ENCODE measurements at regions not wholly inside any gene's neighbourhood (a gene's known extent, or its start where the extent isn't known, plus 50 kb on each side); places are given as distances from the start of the nearest gene placed in this dataset.

- TF ChIP-seq CTCF (IDR thresholded peaks at IDR 0.05) (no peak), SMAD4 (CRISPR knock-in tag; IDR thresholded peaks at IDR 0.05) (no peak), ZNF138 (CRISPR knock-in tag; conservative IDR thresholded peaks at IDR 0.05) (no peak), MLX (CRISPR knock-in tag; IDR thresholded peaks at IDR 0.05) (no peak), TEAD4 (CRISPR knock-in tag; IDR thresholded peaks at IDR 0.05) (no peak)
Measured at GRCh38 chr5:167579693-167580055, 711.8 kb upstream of the WWC1 start.
